DND-41 (cell line): ENCODE measurements at regions not wholly inside any gene's neighbourhood (a gene's known extent, or its start where the extent isn't known, plus 50 kb on each side); places are given as distances from the start of the nearest gene placed in this dataset.

Experiments
- ATAC-seq: fragments of 200-7000 bp; cut with Tn5 transposase; 3 replicates; pipeline ENCODE4 v1.9.1; 2021; ENCODE audit warnings: low read depth; ENCODE audit not compliant: insufficient read depth
- DNase-seq: peaks from one replicate; pipeline ENCODE4 v3.0.0-alpha.2; 2020
- H2AFZ ChIP-seq: 2 replicates; pipeline ENCODE4 v1.6.0; 2012; ENCODE audit warnings: low read depth, low read length
- H3K27ac ChIP-seq: 2 replicates; pipeline ENCODE4 v1.5.1; 2012; ENCODE audit warnings: low read length, inconsistent platforms
- H3K27me3 ChIP-seq: fragments of 200-600 bp; sonication (generic); 2 replicates; pipeline ENCODE4 v1.6.0; 2012; ENCODE audit warnings: low read length, mild to moderate bottlenecking, inconsistent platforms; ENCODE audit not compliant: insufficient read depth, poor library complexity
- H3K36me3 ChIP-seq: 2 replicates; pipeline ENCODE4 v1.5.1; 2012; ENCODE audit warnings: low read length, inconsistent platforms; ENCODE audit not compliant: insufficient read depth
- H3K4me1 ChIP-seq: 2 replicates; pipeline ENCODE4 v1.5.1; 2012; ENCODE audit warnings: mild to moderate bottlenecking, low read length; ENCODE audit not compliant: insufficient read depth
- H3K4me2 ChIP-seq: 2 replicates; pipeline ENCODE4 v1.6.0; 2012; ENCODE audit warnings: mild to moderate bottlenecking, moderate library complexity, low read length, inconsistent platforms; ENCODE audit not compliant: insufficient read depth
- H3K4me3 ChIP-seq, 2 experiments: fragments of 200-600 bp in 1 of 2; shearing (Covaris generic) in 1 of 2; 2 replicates each; pipeline ENCODE4 v1.5.1; 2012 to 2016; ENCODE audit warnings: inconsistent platforms in 2 of 2, low read length in 2 of 2, mild to moderate bottlenecking in 2 of 2, low read depth in 1 of 2, moderate library complexity in 1 of 2
- H3K79me2 ChIP-seq: 2 replicates; pipeline ENCODE4 v1.6.0; 2012; ENCODE audit warnings: low read length, inconsistent platforms; ENCODE audit not compliant: insufficient read depth
- H3K9ac ChIP-seq: 2 replicates; pipeline ENCODE4 v1.6.0; 2012; ENCODE audit warnings: low read depth, mild to moderate bottlenecking, inconsistent platforms, low read length, moderate library complexity
- H3K9me3 ChIP-seq: 2 replicates; pipeline ENCODE4 v1.5.1; 2012; ENCODE audit warnings: low read length, moderate library complexity, mild to moderate bottlenecking, inconsistent platforms; ENCODE audit not compliant: insufficient read depth, severe bottlenecking
- H4K20me1 ChIP-seq: 2 replicates; pipeline ENCODE4 v1.6.0; 2012; ENCODE audit warnings: low read length; ENCODE audit not compliant: insufficient read depth
- CTCF ChIP-seq: IDR thresholded peaks from 2 replicates; pipeline ENCODE4 v1.5.1; 2012; ENCODE audit warnings: borderline replicate concordance, low read length, moderate library complexity, mild to moderate bottlenecking; ENCODE audit not compliant: poor library complexity, severe bottlenecking; ENCODE audit errors: extremely low read depth
- EZH2 ChIP-seq: IDR thresholded peaks from 3 replicates; pipeline ENCODE4 v1.6.1; 2012; ENCODE audit warnings: borderline replicate concordance, low read depth, mild to moderate bottlenecking, moderate library complexity, low read length, inconsistent platforms; ENCODE audit not compliant: severe bottlenecking

- no peak overlapping the region for H3K27ac ChIP-seq
- H2AFZ ChIP-seq, result no peak overlapping the region
- H3K27me3 ChIP-seq, result no peaks in the 10 kb centered on the region
- H3K36me3 ChIP-seq, result no peaks in the 10 kb centered on the region
- H3K4me2 ChIP-seq, result no peak overlapping the region
- no peaks in the 10 kb centered on the region for H3K9me3 ChIP-seq
- no peak overlapping the region for H3K4me3 ChIP-seq
- TF ChIP-seq EZH2, result no peak
- TF ChIP-seq CTCF, result no peak
- no peaks in the 10 kb centered on the region for H3K79me2 ChIP-seq
- no peak for ATAC-seq
- no peak overlapping the region for H3K9ac ChIP-seq
- H3K4me1 ChIP-seq, result no peaks in the 10 kb centered on the region
- H4K20me1 ChIP-seq, result no peaks in the 10 kb centered on the region
- DNase-seq, result no peak
These were observed 94.2 kb upstream of the DLGAP1 start for GRCh38 chr18:4549164-4549872.

- TF ChIP-seq EZH2 (no peak), CTCF (no peak)
- Histone ChIP-seq H3K9me3 (no peaks in the 10 kb centered on the region), H3K9ac (no peak overlapping the region), H3K4me3 (no peak overlapping the region), H3K27me3 (no peaks in the 10 kb centered on the region), H2AFZ (no peak overlapping the region), H4K20me1 (no peaks in the 10 kb centered on the region), H3K4me1 (no peaks in the 10 kb centered on the region), H3K79me2 (no peaks in the 10 kb centered on the region), H3K4me2 (no peak overlapping the region), H3K27ac (no peak overlapping the region), H3K36me3 (no peaks in the 10 kb centered on the region)
- ATAC-seq, result no peak
- no peak for DNase-seq
These were observed 92.0 kb upstream of the DLGAP1 start for GRCh38 chr18:4547126-4547525.

- H3K4me3 ChIP-seq, result no peak overlapping the region
- H2AFZ ChIP-seq, result no peak overlapping the region
- H3K4me2 ChIP-seq, result no peak overlapping the region
- no peaks in the 10 kb centered on the region for H3K79me2 ChIP-seq
- H3K27ac ChIP-seq, result no peak overlapping the region
- no peak for TF ChIP-seq EZH2
- no peak for TF ChIP-seq CTCF
- no peaks in the 10 kb centered on the region for H4K20me1 ChIP-seq
- no peaks in the 10 kb centered on the region for H3K27me3 ChIP-seq
- H3K36me3 ChIP-seq, result no peaks in the 10 kb centered on the region
- H3K4me1 ChIP-seq, result no peaks in the 10 kb centered on the region
- no peak overlapping the region for H3K9ac ChIP-seq
- ATAC-seq (no peak), DNase-seq (no peak)
- peaks cover under 1% of the 10 kb centered on the region for H3K9me3 ChIP-seq
These were observed 89.0 kb upstream of the DLGAP1 start for GRCh38 chr18:4544142-4544541.

GRCh38 chr18:4543711-4544110, 88.6 kb upstream of the DLGAP1 start:
- DNase-seq, result no peak
- Histone ChIP-seq H3K4me3 (no peak overlapping the region), H3K9ac (no peak overlapping the region), H3K79me2 (no peaks in the 10 kb centered on the region), H2AFZ (no peak overlapping the region), H4K20me1 (no peaks in the 10 kb centered on the region), H3K9me3 (peaks cover 4% of the 10 kb centered on the region), H3K4me2 (no peak overlapping the region), H3K27me3 (no peaks in the 10 kb centered on the region), H3K27ac (no peak overlapping the region), H3K4me1 (no peaks in the 10 kb centered on the region), H3K36me3 (no peaks in the 10 kb centered on the region)
- TF ChIP-seq CTCF (no peak), EZH2 (no peak)
- no peak for ATAC-seq
